Esophagus muscularis mucosa (tissue), 4 donors: ENCODE measurements at regions not wholly inside any gene's neighbourhood (a gene's known extent, or its start where the extent isn't known, plus 50 kb on each side); places are given as distances from the start of the nearest gene placed in this dataset.
A peak's percentile ranks its signal among the peaks of the same experiment; 100 is the strongest.

Experiments used
- DNase-seq: peaks from one replicate; pipeline ENCODE4 v3.0.0-alpha.2; 2017; ENCODE audit errors: extremely low spot score
- H3K27ac ChIP-seq, 4 donors: fragments of 200-600 bp; sonication (generic); replicated peaks in 1 of 4; 1 replicate in 3 of 4; 2 replicates in 1 of 4; pipeline ENCODE4 v1.5.1; 2016 to 2019; ENCODE audit warnings: mild to moderate bottlenecking in 1 of 4
- H3K27me3 ChIP-seq, 4 donors: fragments of 200-600 bp; sonication (generic); one replicate each; pipeline versions ENCODE4 v1.5.1 to v1.6.0; 2016 to 2019
- H3K36me3 ChIP-seq, 4 donors: fragments of 200-600 bp; sonication (generic); one replicate each; pipeline ENCODE4 v1.5.1; 2016 to 2019
- H3K4me1 ChIP-seq, 4 donors: fragments of 200-600 bp; sonication (generic); one replicate each; pipeline ENCODE4 v1.5.1; 2016 to 2019
- H3K4me3 ChIP-seq, 4 donors: fragments of 200-600 bp; sonication (generic); 1 replicate in 2 of 4; 2 replicates in 2 of 4; pipeline ENCODE4 v1.5.1; 2016 to 2019; ENCODE audit warnings: mild to moderate bottlenecking in 4 of 4, moderate library complexity in 1 of 4
- H3K9me3 ChIP-seq, 4 donors: fragments of 200-600 bp; sonication (generic); 1 replicate in 3 of 4; 2 replicates in 1 of 4; pipeline ENCODE4 v1.5.1; 2016 to 2019
- CTCF ChIP-seq, 3 experiments: fragments of 200-600 bp in 2 of 3; fragments of 450-650 bp in 1 of 3; sonication (generic) in 2 of 3; IDR thresholded peaks; one replicate each; pipeline ENCODE4 v1.5.1; 2017 to 2019; ENCODE audit warnings: antibody characterized with exemption in 3 of 3, mild to moderate bottlenecking in 2 of 3, moderate library complexity in 1 of 3
- EP300 ChIP-seq: sonication (generic); formaldehyde crosslinking; IDR thresholded peaks from one replicate; pipeline ENCODE4 v1.6.1; 2017; ENCODE audit warnings: antibody characterized with exemption
- POLR2A ChIP-seq: fragments of 450-650 bp; IDR thresholded peaks from one replicate; pipeline ENCODE4 v1.6.1; 2017; ENCODE audit warnings: antibody characterized with exemption, moderate library complexity, mild to moderate bottlenecking, low read depth
- POLR2AphosphoS5 ChIP-seq, 2 donors: sonication (generic); formaldehyde crosslinking; IDR thresholded peaks; one replicate each; pipeline ENCODE4 v1.6.1; 2017; ENCODE audit warnings: antibody characterized with exemption in 2 of 2
- WGBS: methylation state at CpG from one replicate; pipeline ENCODE4 v1.1.5; 2018; 5-methylcytosine and 5-hydroxymethylcytosine counted together
- intact Hi-C: fragments of 100-400 bp; cut with DNase I; formaldehyde crosslinking; loops from one replicate; pipeline ENCODE4 v1.15.1; 2023

GRCh38 chr14:22505697-22506377, 83.2 kb downstream of the DAD1 start:
- no peaks in the 10 kb centered on the region for H3K36me3 ChIP-seq
- WGBS = 79% methylated on average over 8 of the region's 8 CpGs
- no peak for DNase-seq
- TF ChIP-seq POLR2AphosphoS5 (IDR thresholded peaks at IDR 0.05) = no peak
- no peak for TF ChIP-seq CTCF (IDR thresholded peaks at IDR 0.05)
- TF ChIP-seq EP300 = no peak
- no peak for TF ChIP-seq POLR2A
- peaks cover 0 to 7% (median 5%) of the 10 kb centered on the region in 4 donors for H3K4me1 ChIP-seq
- H3K9me3 ChIP-seq = no peaks in the 10 kb centered on the region
- no peaks in the 10 kb centered on the region for H3K27me3 ChIP-seq
- H3K4me3 ChIP-seq = no peak overlapping the region
- intact Hi-C loops = no loop called here
- no peak overlapping the region for H3K27ac ChIP-seq

- intact Hi-C loops = no loop called here
- no peak for DNase-seq
- H3K4me1 ChIP-seq = peaks cover 0 to 4% (median 3%) of the 10 kb centered on the region in 4 donors
- no peak for TF ChIP-seq CTCF (IDR thresholded peaks at IDR 0.05)
- TF ChIP-seq EP300 = no peak
- no peak for TF ChIP-seq POLR2AphosphoS5 (IDR thresholded peaks at IDR 0.05)
- TF ChIP-seq POLR2A = no peak
- 88% methylated on average over 1 of the region's 1 CpG for WGBS
- no peak overlapping the region for H3K27ac ChIP-seq
- no peaks in the 10 kb centered on the region for H3K36me3 ChIP-seq
- H3K4me3 ChIP-seq = no peak overlapping the region
- no peaks in the 10 kb centered on the region for H3K9me3 ChIP-seq
- no peaks in the 10 kb centered on the region for H3K27me3 ChIP-seq
These were observed 83.7 kb downstream of the DAD1 start for GRCh38 chr14:22505309-22505696.

- peak overlapping the region in 1 of 4 donors; percentile 17 for H3K27ac ChIP-seq
- no peaks in the 10 kb centered on the region for H3K36me3 ChIP-seq
- H3K27me3 ChIP-seq = no peaks in the 10 kb centered on the region
- WGBS = 73% methylated on average over 6 of the region's 6 CpGs
- H3K4me3 ChIP-seq = no peak overlapping the region
- peaks cover 0 to 9% (median 0%) of the 10 kb centered on the region in 4 donors for H3K4me1 ChIP-seq
- no peaks in the 10 kb centered on the region for H3K9me3 ChIP-seq
- TF ChIP-seq POLR2AphosphoS5 (IDR thresholded peaks at IDR 0.05) = no peak
- TF ChIP-seq EP300 = no peak
- TF ChIP-seq POLR2A = no peak
- DNase-seq = no peak
- intact Hi-C loops = no loop called here
These were observed 86.5 kb downstream of the DAD1 start for GRCh38 chr14:22502551-22502950.

GRCh38 chr14:22502007-22502406, 87.0 kb downstream of the DAD1 start:
- peaks cover 0 to 9% (median 0%) of the 10 kb centered on the region in 4 donors for H3K4me1 ChIP-seq
- WGBS = 79% methylated on average over 10 of the region's 10 CpGs
- DNase-seq = no peak
- H3K27me3 ChIP-seq = no peaks in the 10 kb centered on the region
- H3K9me3 ChIP-seq = no peaks in the 10 kb centered on the region
- TF ChIP-seq CTCF (IDR thresholded peaks at IDR 0.05) = no peak
- no peak for TF ChIP-seq POLR2AphosphoS5 (IDR thresholded peaks at IDR 0.05)
- TF ChIP-seq EP300 = no peak
- no peak for TF ChIP-seq POLR2A
- H3K4me3 ChIP-seq = no peak overlapping the region
- peak overlapping the region in 2 of 4 donors; percentile 2 to 17 for H3K27ac ChIP-seq
- H3K36me3 ChIP-seq = no peaks in the 10 kb centered on the region
- intact Hi-C loops = no loop called here

GRCh38 chr14:22500954-22501726, 87.9 kb downstream of the DAD1 start:
- no peaks in the 10 kb centered on the region for H3K27me3 ChIP-seq
- no peaks in the 10 kb centered on the region for H3K36me3 ChIP-seq
- peaks cover 0 to 12% (median 0%) of the 10 kb centered on the region in 4 donors for H3K4me1 ChIP-seq
- DNase-seq = no peak
- TF ChIP-seq CTCF (IDR thresholded peaks at IDR 0.05) (no peak), POLR2AphosphoS5 (IDR thresholded peaks at IDR 0.05) (no peak), EP300 (no peak), POLR2A (no peak)
- whole genome bisulfite sequencing = 82% methylated on average over 10 of the region's 10 CpGs
- H3K27ac ChIP-seq = peak overlapping the region in 1 of 4 donors; percentile 2
- H3K4me3 ChIP-seq = no peak overlapping the region
- intact Hi-C loops = no loop called here
- H3K9me3 ChIP-seq = no peaks in the 10 kb centered on the region
